RWPE1 (cell line): ENCODE measurements at regions not wholly inside any gene's neighbourhood (a gene's known extent, or its start where the extent isn't known, plus 50 kb on each side); places are given as distances from the start of the nearest gene placed in this dataset.

Source experiments
- CTCF ChIA-PET: fragments of 350-600 bp; sonication (Branson Sonifier 250); formaldehyde crosslinking; extraction: SDS; loops from one replicate; lab custom pipeline; 2021; lab: Yijun Ruan, JAX
- POLR2A ChIA-PET: fragments of 400-600 bp; formaldehyde crosslinking; extraction: SDS; loops from one replicate; lab custom pipeline; 2020; ENCODE audit warnings: antibody characterized with exemption; ENCODE audit not compliant: low non-redundant PET; lab: Yijun Ruan, JAX
- DNase-seq: peaks from one replicate; pipeline ENCODE4 v3.0.0; 2012; ENCODE audit warnings: low spot score
- H3K27ac ChIP-seq: fragments of 450-650 bp; 2 replicates; pipeline ENCODE4 v1.5.1; 2017
- TF ChIP-seq, protein P1 (sequence below): fragments of 450-650 bp; conservative IDR thresholded peaks from 2 replicates; pipeline ENCODE4 v1.5.1; 2017; ENCODE audit warnings: low read depth, mild to moderate bottlenecking

DNA sequence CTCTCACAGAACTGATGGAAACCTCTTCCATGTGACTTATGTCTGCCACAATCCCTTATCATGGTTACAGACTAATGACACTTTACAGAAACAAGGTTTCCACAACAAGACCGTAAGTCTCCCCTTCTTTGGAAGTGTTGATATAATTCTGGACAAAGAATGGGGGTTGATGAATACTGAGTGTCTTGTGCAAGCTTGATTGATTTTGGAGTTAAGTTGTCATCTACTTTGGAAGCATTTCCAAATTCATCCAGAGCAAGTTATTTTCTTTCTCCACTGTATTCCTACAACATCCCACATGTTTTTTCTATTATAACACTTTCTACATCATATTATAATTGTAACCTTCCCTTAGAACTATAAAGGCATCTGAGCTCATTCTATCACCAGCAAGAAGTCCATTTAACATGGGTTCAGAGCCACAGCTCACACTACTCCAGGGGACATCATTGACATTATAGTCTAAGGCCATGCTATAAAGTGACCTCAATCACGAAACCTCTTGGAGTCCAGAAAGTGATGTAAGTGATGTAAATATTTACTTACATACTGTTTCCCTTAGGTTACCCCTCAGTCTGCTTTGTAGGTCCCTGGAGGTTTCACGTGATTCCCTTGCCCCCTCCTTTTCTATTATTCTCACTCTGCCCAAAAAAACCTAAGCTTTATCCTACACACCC is 125.7 kb upstream of the PBX1 start:
- no peak for DNase-seq
- ChIA-PET CTCF (no interaction called here), POLR2A (no interaction called here)
- TF ChIP-seq, protein P1, sequence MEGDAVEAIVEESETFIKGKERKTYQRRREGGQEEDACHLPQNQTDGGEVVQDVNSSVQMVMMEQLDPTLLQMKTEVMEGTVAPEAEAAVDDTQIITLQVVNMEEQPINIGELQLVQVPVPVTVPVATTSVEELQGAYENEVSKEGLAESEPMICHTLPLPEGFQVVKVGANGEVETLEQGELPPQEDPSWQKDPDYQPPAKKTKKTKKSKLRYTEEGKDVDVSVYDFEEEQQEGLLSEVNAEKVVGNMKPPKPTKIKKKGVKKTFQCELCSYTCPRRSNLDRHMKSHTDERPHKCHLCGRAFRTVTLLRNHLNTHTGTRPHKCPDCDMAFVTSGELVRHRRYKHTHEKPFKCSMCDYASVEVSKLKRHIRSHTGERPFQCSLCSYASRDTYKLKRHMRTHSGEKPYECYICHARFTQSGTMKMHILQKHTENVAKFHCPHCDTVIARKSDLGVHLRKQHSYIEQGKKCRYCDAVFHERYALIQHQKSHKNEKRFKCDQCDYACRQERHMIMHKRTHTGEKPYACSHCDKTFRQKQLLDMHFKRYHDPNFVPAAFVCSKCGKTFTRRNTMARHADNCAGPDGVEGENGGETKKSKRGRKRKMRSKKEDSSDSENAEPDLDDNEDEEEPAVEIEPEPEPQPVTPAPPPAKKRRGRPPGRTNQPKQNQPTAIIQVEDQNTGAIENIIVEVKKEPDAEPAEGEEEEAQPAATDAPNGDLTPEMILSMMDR = no peak
- H3K27ac ChIP-seq = no peak overlapping the region

DNA sequence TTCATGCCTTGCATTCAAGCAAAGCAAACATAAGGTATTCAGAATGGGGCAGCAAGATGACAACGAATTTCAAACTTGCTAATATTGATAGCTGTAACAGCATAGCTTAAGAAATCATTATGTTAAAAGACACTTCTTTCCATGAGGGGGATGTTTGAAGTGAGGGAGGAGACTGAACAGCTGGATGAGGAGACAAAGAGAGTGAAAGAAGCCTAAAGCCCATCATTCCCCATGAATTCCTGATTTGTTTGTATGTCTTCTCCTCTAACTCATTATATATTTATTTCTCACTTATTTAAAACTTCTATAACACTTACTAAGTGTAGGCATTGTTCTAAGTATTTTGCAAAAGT is 125.2 kb upstream of the PBX1 start:
- TF ChIP-seq, protein P1 = no peak
- ChIA-PET CTCF (no interaction called here), POLR2A (no interaction called here)
- no peak overlapping the region for H3K27ac ChIP-seq
- no peak for DNase-seq

DNA sequence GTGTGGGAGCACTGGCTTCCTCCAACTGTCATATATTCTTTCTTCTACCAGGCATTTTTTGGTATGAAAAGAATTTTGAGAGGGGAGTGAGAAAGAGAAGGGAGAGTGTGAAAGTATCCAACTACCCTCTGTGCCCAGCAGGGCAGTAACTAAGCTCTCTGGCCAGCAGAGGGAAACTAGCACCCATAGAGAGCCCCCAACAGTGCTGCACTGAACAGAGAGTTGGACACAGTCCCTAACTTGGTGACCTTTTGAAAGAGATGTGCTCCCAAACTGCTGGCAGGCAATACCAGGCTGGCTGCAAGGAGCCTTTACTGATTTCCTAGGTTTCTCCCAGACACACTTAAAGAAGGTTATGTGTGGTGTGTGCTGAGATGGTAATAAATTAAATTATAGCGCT is 118.8 kb upstream of the PBX1 start:
- TF ChIP-seq, protein P1 = no peak
- ChIA-PET CTCF (no interaction called here), POLR2A (no interaction called here)
- no peak overlapping the region for H3K27ac ChIP-seq
- no peak for DNase-seq

DNA sequence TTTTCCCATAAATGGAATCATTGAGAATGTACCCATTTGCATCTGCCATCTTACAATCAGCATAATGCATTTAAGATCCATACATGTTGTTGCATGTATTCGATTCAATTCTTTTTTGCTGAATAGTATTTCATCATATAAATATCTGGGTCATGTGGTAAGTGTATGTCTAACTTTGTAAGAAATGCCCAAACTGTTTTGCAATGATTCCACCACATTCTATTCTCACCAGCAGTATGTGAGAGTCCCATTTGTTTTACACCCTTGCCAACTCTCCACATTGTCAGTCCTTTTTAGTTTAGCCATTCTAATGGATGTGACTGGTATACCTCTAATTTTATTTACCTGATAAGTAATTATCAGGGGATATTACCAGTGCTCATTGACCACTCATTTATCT is 115.8 kb upstream of the PBX1 start:
- no peak overlapping the region for H3K27ac ChIP-seq
- CTCF ChIA-PET = no interaction called here
- TF ChIP-seq, protein P1 = no peak
- POLR2A ChIA-PET = no interaction called here
- no peak for DNase-seq

DNA sequence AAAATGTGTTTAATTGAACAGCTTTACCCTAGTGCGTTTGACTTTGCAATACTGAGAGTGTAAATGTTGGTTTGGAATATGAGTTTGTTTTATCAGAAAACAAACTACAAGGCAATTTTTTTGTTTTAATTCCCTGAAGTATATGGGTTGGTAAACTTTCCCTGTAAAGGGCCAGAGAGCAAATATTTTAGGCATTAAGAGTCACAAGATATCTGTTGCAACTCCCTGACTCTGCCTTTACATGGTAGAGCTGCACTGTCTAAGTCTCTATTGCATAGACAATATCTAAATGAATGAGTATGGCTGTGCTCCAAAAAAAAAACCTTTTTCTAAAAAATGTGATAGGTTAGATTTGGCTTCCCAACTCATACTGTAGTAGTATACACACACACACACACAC is 115.1 kb upstream of the PBX1 start:
- POLR2A ChIA-PET = no interaction called here

DNA sequence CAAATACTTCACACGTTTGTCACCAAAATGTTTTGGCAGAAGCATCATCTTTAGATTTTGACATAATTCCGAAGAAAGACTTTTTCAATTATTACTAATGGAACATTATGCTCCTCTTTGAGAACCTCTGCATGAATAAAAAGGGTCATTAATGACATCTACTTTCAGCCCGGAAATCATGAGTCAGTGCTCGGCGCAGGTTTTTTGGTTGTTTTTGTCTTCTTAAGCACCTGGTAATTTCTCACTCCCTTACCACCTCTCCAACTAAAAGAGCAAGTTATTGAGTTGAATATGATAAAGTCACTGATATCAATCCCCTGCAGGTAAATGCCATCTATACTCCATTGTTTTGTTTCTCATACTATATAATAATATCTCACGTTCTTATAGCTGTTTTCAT is 113.0 kb upstream of the PBX1 start:
- TF ChIP-seq, protein P1 = no peak
- no peak for DNase-seq
- CTCF ChIA-PET = no interaction called here
- POLR2A ChIA-PET = no interaction called here
- no peak overlapping the region for H3K27ac ChIP-seq

More for the DNA sequence above, 115.1 kb upstream of the PBX1 start:
- no peak overlapping the region for H3K27ac ChIP-seq
- TF ChIP-seq, protein P1 = no peak
- DNase-seq = no peak
- CTCF ChIA-PET = interaction anchor here (0.7 kb wide), 3 partner anchors 139 to 235 kb away, joined by 4 to 5 read pairs (median 5); no protein-coding TSS in a partner anchor
